ENCODE measurements at regions not wholly inside any gene's neighbourhood (a gene's known extent, or its start where the extent isn't known, plus 50 kb on each side); places are given as distances from the start of the nearest gene placed in this dataset.

- no peak for DNase-seq
Observed at GRCh38 chr3:187618722-187619121, 51.5 kb downstream of the SST start.

- DNase-seq, result no peak
Observed at GRCh38 chr3:187617213-187617612, 53.0 kb downstream of the SST start.

- peak; percentile 51 for DNase-seq
Observed at GRCh38 chr3:187616307-187616972, 53.8 kb downstream of the SST start.

GRCh38 chr3:187615630-187616029 lies 54.6 kb downstream of the SST start:
- DNase-seq, result no peak

GRCh38 chr3:187612656-187613055 lies 57.5 kb downstream of the SST start:
- DNase-seq, result no peak

- no peak for DNase-seq
Observed at GRCh38 chr3:187610981-187611511, 59.1 kb downstream of the SST start.

- DNase-seq, result no peak
Observed at GRCh38 chr3:187594272-187594671, 75.9 kb downstream of the SST start.

- no peak for DNase-seq
Observed at GRCh38 chr3:187593451-187593850, 76.7 kb downstream of the SST start.

- no peak for DNase-seq
Observed at GRCh38 chr3:187590861-187591576, 79.2 kb downstream of the SST start.

- no peak for DNase-seq
Observed at GRCh38 chr3:187587076-187587475, 83.1 kb downstream of the SST start.

- DNase-seq, result peak; percentile 14
Observed at GRCh38 chr3:187586226-187586625, 84.0 kb downstream of the SST start.

- no peak for DNase-seq
Observed at GRCh38 chr3:187572441-187572840, 97.8 kb downstream of the SST start.

- DNase-seq, result no peak
Observed at GRCh38 chr3:187571701-187572100, 98.5 kb downstream of the SST start.

GRCh38 chr3:187570776-187571175 lies 99.4 kb downstream of the SST start:
- DNase-seq, result no peak

GRCh38 chr3:187568171-187568570 lies 102.0 kb downstream of the SST start:
- DNase-seq, result no peak

GRCh38 chr3:187567661-187568121 lies 102.5 kb downstream of the SST start:
- DNase-seq, result peak; percentile 87

- DNase-seq, result peak; percentile 18
Observed at GRCh38 chr3:187567021-187567420, 103.2 kb downstream of the SST start.

GRCh38 chr3:187565701-187566100 lies 104.5 kb downstream of the SST start:
- no peak for DNase-seq

GRCh38 chr3:187558990-187559389 lies 111.2 kb downstream of the SST start:
- DNase-seq, result no peak

GRCh38 chr3:187551416-187551815 lies 118.8 kb downstream of the SST start:
- peak; percentile 63 for DNase-seq

- no peak for DNase-seq
Observed at GRCh38 chr3:187550446-187550845, 119.7 kb downstream of the SST start.

GRCh38 chr3:187545366-187545765 lies 124.8 kb downstream of the SST start:
- DNase-seq, result no peak

GRCh38 chr3:187544326-187544725 lies 125.9 kb downstream of the SST start:
- DNase-seq, result no peak

- DNase-seq, result no peak
Observed at GRCh38 chr3:187540847-187541246, 129.3 kb downstream of the SST start.

All from fibroblast of skin of right biceps (primary cell).